SK-N-SH (cell line): ENCODE measurements at regions not wholly inside any gene's neighbourhood (a gene's known extent, or its start where the extent isn't known, plus 50 kb on each side); places are given as distances from the start of the nearest gene placed in this dataset.
"Not testable (repeated sequence)": the region's sequence is repeated elsewhere in the genome, so short reads cannot be mapped to it uniquely, and the experiment has no call there.

Experiments used
- CTCF ChIA-PET: fragments of 300-600, 350-600 bp; formaldehyde crosslinking; extraction: SDS; loops from one replicate; lab custom pipeline; 2021; lab: Yijun Ruan, JAX
- POLR2A ChIA-PET: fragments of 350-600 bp; sonication (Branson Sonifier 250); formaldehyde crosslinking; extraction: SDS; loops from one replicate; lab custom pipeline; 2020; ENCODE audit warnings: antibody characterized with exemption, inconsistent platforms; lab: Yijun Ruan, JAX
- DNase-seq: peaks from one replicate; pipeline ENCODE4 v3.0.0; 2012
- H2AFZ ChIP-seq: fragments of 200-600 bp; sonication (generic); 2 replicates; pipeline ENCODE4 v1.8.1; 2016; ENCODE audit warnings: antibody characterized with exemption, mild to moderate bottlenecking, low read depth
- H3F3A ChIP-seq: fragments of 200-600 bp; sonication (generic); replicated peaks from 2 replicates; pipeline ENCODE3; 2016; ENCODE audit warnings: antibody characterized with exemption, mild to moderate bottlenecking; ENCODE audit not compliant: insufficient read depth
- H3K27ac ChIP-seq, 2 experiments: fragments of 200-500 bp in 1 of 2; fragments of 200-600 bp in 1 of 2; sonication (Bioruptor generic) in 1 of 2; sonication (generic), shearing (Covaris generic) in 1 of 2; 2 replicates each; pipeline versions ENCODE4 v1.5.1 to v1.6.1; 2014 to 2016; ENCODE audit warnings: low read depth in 2 of 2, inconsistent platforms in 1 of 2, low read length in 1 of 2, mild to moderate bottlenecking in 1 of 2, mixed read lengths in 1 of 2
- H3K27me3 ChIP-seq: fragments of 200-600 bp; sonication (generic), shearing (Covaris generic); 2 replicates; pipeline ENCODE4 v1.6.1; 2016; ENCODE audit warnings: mixed run types; ENCODE audit not compliant: insufficient read depth
- H3K36me3 ChIP-seq, 2 experiments: fragments of 200-500 bp in 1 of 2; fragments of 200-600 bp in 1 of 2; sonication (Bioruptor generic) in 1 of 2; sonication (generic) in 1 of 2; replicated peaks in 1 of 2; 2 replicates each; pipeline versions ENCODE3 to v1.5.1; 2014 to 2016; ENCODE audit warnings: low read length in 1 of 2, mild to moderate bottlenecking in 1 of 2; ENCODE audit not compliant: insufficient read depth in 2 of 2, control insufficient read depth in 1 of 2
- H3K4me1 ChIP-seq, 2 experiments: fragments of 200-500 bp in 1 of 2; fragments of 200-600 bp in 1 of 2; sonication (Bioruptor generic) in 1 of 2; sonication (generic), shearing (Covaris generic) in 1 of 2; 2 replicates each; pipeline versions ENCODE4 v1.5.1 to v1.6.1; 2014 to 2016; ENCODE audit warnings: low read depth in 1 of 2, low read length in 1 of 2, mixed run types in 1 of 2; ENCODE audit not compliant: insufficient read depth in 2 of 2, control insufficient read depth in 1 of 2
- H3K4me2 ChIP-seq: fragments of 200-600 bp; sonication (generic), shearing (Covaris generic); 2 replicates; pipeline ENCODE4 v1.6.1; 2017; ENCODE audit warnings: mixed run types
- H3K4me3 ChIP-seq, 2 experiments: fragments of 200-500 bp in 1 of 2; fragments of 200-600 bp in 1 of 2; sonication (Bioruptor generic) in 1 of 2; sonication (generic), shearing (Covaris generic) in 1 of 2; 2 replicates each; pipeline versions ENCODE4 v1.5.1 to v1.8.1; 2014 to 2016; ENCODE audit warnings: low read depth in 2 of 2, inconsistent platforms in 1 of 2, low read length in 1 of 2, mild to moderate bottlenecking in 1 of 2, mixed read lengths in 1 of 2, moderate library complexity in 1 of 2
- H3K79me2 ChIP-seq: fragments of 200-600 bp; sonication (generic); 2 replicates; pipeline ENCODE4 v1.8.1; 2017; ENCODE audit warnings: mild to moderate bottlenecking; ENCODE audit not compliant: insufficient read depth
- H3K9ac ChIP-seq: fragments of 200-600 bp; sonication (generic); 2 replicates; pipeline ENCODE4 v1.6.1; 2017; ENCODE audit warnings: mixed run types
- H3K9me2 ChIP-seq: fragments of 200-600 bp; sonication (generic); 2 replicates; pipeline ENCODE4 v1.6.1; 2017; ENCODE audit warnings: mixed run types
- H3K9me3 ChIP-seq: fragments of 200-600 bp; sonication (generic); 2 replicates; pipeline ENCODE4 v1.6.1; 2017; ENCODE audit warnings: mixed run types, mild to moderate bottlenecking, moderate library complexity
- H4K20me1 ChIP-seq: fragments of 200-600 bp; sonication (generic); 2 replicates; pipeline ENCODE4 v1.6.1; 2017; ENCODE audit warnings: mild to moderate bottlenecking, mixed run types; ENCODE audit not compliant: insufficient read depth
- WGBS: methylation state at CpG from one replicate; pipeline ENCODE4 v1.1.6; 2017; ENCODE audit warnings: low lambda C conversion rate; 5-methylcytosine and 5-hydroxymethylcytosine counted together

- H3F3A ChIP-seq, H3K9me2 ChIP-seq, H3K27ac ChIP-seq, H3K9me3 ChIP-seq, H3K4me1 ChIP-seq, CTCF ChIA-PET, POLR2A ChIA-PET, H3K4me2 ChIP-seq, H3K79me2 ChIP-seq, DNase-seq, H3K9ac ChIP-seq, H3K36me3 ChIP-seq, H3K27me3 ChIP-seq, H4K20me1 ChIP-seq, H2AFZ ChIP-seq, H3K4me3 ChIP-seq: not testable (repeated sequence)
- 71% methylated on average over 1 of the region's 6 CpGs for WGBS
Observed at GRCh38 chr5:177900066-177900465, 96.0 kb downstream of the PROP1 start.

- H3K9me2 ChIP-seq, H2AFZ ChIP-seq, H3K9ac ChIP-seq, H3K27me3 ChIP-seq, H4K20me1 ChIP-seq, DNase-seq, H3K27ac ChIP-seq, H3K4me3 ChIP-seq, H3K9me3 ChIP-seq, POLR2A ChIA-PET, H3F3A ChIP-seq, H3K4me2 ChIP-seq, H3K79me2 ChIP-seq, H3K36me3 ChIP-seq, CTCF ChIA-PET, H3K4me1 ChIP-seq: not testable (repeated sequence)
- WGBS = 60% methylated on average over 1 of the region's 9 CpGs
Observed at GRCh38 chr5:177894681-177895453, 101.2 kb downstream of the PROP1 start.

GRCh38 chr5:177892357-177892665, 103.7 kb downstream of the PROP1 start:
- H3K27me3 ChIP-seq, H3K9ac ChIP-seq, H3K79me2 ChIP-seq, H3K36me3 ChIP-seq, H3K4me2 ChIP-seq, H3K9me2 ChIP-seq, CTCF ChIA-PET, DNase-seq, H2AFZ ChIP-seq, H3K4me1 ChIP-seq, POLR2A ChIA-PET, H3K27ac ChIP-seq, H3K4me3 ChIP-seq, H4K20me1 ChIP-seq, H3K9me3 ChIP-seq, H3F3A ChIP-seq: not testable (repeated sequence)
- WGBS = 96% methylated on average over 4 of the region's 4 CpGs

- H3K9me3 ChIP-seq, H3K36me3 ChIP-seq, H3K4me3 ChIP-seq, H3K27ac ChIP-seq, H2AFZ ChIP-seq, H4K20me1 ChIP-seq, H3F3A ChIP-seq, H3K4me2 ChIP-seq, H3K9me2 ChIP-seq, H3K9ac ChIP-seq, DNase-seq, H3K4me1 ChIP-seq, CTCF ChIA-PET, H3K79me2 ChIP-seq, H3K27me3 ChIP-seq, POLR2A ChIA-PET: not testable (repeated sequence)
- 19% methylated on average over 5 of the region's 11 CpGs for WGBS
Observed at GRCh38 chr5:177891547-177892356, 104.3 kb downstream of the PROP1 start.

- H3K4me1 ChIP-seq, H2AFZ ChIP-seq, H3K9me3 ChIP-seq, H4K20me1 ChIP-seq, H3F3A ChIP-seq, POLR2A ChIA-PET, H3K27ac ChIP-seq, CTCF ChIA-PET, H3K4me2 ChIP-seq, H3K9ac ChIP-seq, H3K27me3 ChIP-seq, H3K4me3 ChIP-seq, H3K9me2 ChIP-seq, H3K36me3 ChIP-seq, DNase-seq, H3K79me2 ChIP-seq: not testable (repeated sequence)
- 92% methylated on average over 8 of the region's 8 CpGs for WGBS
Observed at GRCh38 chr5:177883295-177883694, 100.6 kb upstream of the FAM153A start.

- H3K27me3 ChIP-seq, CTCF ChIA-PET, H3K9me3 ChIP-seq, DNase-seq, H2AFZ ChIP-seq, H3K36me3 ChIP-seq, H3K4me2 ChIP-seq, H3F3A ChIP-seq, POLR2A ChIA-PET, H4K20me1 ChIP-seq, H3K27ac ChIP-seq, H3K9ac ChIP-seq, H3K4me1 ChIP-seq, H3K9me2 ChIP-seq, H3K79me2 ChIP-seq: not testable (repeated sequence)
- WGBS = 5% methylated on average over 5 of the region's 15 CpGs
- H3K4me3 ChIP-seq = peak overlapping the region in 1 of 2 experiments; percentile 41; a peak in 2 of 4 replicates
Observed at GRCh38 chr5:177875900-177876238, 93.2 kb upstream of the FAM153A start.
